ENCODE measurements at regions not wholly inside any gene's neighbourhood (a gene's known extent, or its start where the extent isn't known, plus 50 kb on each side); places are given as distances from the start of the nearest gene placed in this dataset.

DNA sequence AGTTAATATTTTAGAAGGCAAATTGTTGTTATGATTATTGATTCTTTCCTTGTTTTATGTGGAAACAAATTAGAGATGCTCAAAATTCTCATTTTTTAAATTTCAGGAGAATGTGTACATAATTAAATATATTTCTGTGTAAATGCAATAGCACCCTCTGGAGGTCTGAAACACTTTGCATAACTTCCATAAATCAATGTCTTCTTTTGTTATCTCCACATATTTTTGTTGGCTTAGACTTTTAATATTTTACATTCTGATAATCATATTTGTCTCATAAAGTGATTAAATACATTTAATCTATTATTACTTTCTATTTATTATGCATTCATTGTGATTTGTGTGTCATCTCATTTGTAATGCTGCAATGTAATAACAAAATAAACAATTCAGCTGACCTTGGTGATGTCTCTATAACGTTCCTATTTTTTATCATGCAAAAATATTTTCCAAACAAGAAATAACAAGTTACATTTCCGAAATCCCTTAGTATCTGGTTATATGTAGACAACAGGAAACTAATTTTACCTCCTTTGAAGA is 201.8 kb upstream of the GALNT5 start:
- no peak for TF ChIP-seq EZH2phosphoT487 (IDR thresholded peaks at IDR 0.05; ENCODE audit: insufficient read depth, low read depth)
- TF ChIP-seq EZH2 (IDR thresholded peaks at IDR 0.05; ENCODE audit: insufficient read depth, poor library complexity, severe bottlenecking) = no peak
